Activated CD4-positive, alpha-beta T cell treated with anti-CD3 and anti-CD28 coated beads, Interleukin-2, Interleukin-4, amounts not matched to agents 100 ng/mL and 50 ng/mL, durations not matched to agents 16 hours and 8 hours (primary cell): ENCODE measurements at regions not wholly inside any gene's neighbourhood (a gene's known extent, or its start where the extent isn't known, plus 50 kb on each side); places are given as distances from the start of the nearest gene placed in this dataset.
"Not testable (repeated sequence)": the region's sequence is repeated elsewhere in the genome, so short reads cannot be mapped to it uniquely, and the experiment has no call there.

Source experiments
- DNase-seq: peaks from one replicate; pipeline ENCODE4 v3.0.0-alpha.2; 2020; ENCODE audit warnings: low spot score

DNA sequence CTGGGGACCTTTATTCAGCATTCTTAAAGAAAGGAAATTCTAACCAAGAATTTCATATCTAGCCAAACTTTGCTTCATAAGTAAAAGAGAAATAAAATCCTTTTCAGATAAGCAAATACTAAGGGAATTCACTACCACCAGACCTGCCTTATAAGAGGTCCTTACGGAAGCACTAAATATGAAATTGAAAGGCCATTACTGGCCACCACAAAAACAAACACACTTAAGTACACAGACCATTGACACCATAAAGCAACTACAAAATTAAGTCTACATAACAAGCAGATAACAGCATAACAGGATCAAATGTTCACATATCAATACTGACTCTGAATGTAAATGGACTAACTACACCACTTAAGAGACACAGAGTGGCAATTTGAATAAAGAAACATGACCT lies 361.4 kb upstream of the POU5F2 start:
- DNase-seq = no peak

DNA sequence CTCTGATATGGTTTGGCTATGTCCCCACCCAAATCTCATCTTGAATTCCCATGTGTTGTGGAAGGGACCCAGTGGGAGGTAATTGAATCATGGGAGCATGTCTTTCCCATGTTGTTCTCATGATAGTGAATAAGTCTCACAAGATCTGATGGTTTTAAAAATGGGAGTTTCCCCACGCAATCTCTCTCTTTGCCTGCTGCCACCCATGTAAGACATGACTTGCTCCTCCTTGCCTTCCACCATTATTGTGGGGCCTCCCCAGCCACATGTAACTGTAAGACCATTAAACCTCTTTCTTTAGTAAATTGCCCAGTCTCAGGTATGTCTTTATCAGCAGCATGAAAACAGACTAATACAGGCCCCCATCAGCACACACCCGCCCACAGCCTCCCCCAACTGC lies 356.0 kb upstream of the POU5F2 start:
- DNase-seq = not testable (repeated sequence)

DNA sequence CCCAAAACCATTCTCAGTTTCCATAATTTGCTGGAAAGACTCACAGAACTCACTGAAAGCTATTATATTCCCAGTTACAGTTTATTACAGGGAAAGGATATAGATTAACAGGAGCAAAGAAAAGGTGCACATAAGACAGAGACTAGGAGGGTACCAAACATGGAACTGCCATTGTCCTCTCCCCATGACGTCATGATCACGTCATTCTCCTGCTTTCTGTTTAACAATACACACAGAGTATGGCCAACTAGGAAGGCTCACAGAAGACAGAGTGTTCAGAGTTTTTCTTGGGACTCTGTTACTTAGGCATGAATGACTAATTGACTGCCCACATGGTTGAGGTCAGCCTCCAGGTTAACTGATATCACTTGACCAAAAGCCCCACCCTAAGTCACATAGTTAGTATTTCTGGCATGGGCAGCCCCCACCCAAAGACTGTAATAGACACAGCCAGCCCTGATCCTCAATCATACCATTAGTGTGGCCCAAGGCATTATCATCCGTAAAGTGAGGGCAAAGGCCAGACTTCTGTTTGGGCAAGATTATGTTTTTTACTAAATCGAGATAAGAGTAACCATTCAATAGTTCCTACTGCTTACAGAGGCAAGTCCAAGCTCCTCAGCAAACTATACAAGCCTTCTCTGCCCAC lies 353.5 kb upstream of the POU5F2 start:
- no peak for DNase-seq

DNA sequence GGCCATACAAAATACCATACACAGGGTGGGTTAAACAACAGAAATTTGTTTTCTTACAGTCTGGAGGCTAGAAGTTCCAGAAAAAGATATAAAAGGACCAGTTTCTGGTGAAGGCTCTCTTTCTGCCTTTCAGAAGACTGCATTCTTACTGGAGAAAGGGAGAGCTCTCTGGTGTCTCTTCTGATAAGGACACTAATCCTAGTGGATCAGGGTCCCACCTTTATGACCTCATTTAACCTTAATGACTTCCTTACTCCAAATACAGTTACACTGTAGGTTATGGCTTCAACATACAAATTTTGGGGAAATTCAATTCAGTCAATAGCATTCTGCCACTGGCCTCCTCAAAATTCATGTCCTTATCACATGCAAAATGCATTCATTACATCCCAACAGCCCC lies 351.9 kb upstream of the POU5F2 start:
- no peak for DNase-seq

DNA sequence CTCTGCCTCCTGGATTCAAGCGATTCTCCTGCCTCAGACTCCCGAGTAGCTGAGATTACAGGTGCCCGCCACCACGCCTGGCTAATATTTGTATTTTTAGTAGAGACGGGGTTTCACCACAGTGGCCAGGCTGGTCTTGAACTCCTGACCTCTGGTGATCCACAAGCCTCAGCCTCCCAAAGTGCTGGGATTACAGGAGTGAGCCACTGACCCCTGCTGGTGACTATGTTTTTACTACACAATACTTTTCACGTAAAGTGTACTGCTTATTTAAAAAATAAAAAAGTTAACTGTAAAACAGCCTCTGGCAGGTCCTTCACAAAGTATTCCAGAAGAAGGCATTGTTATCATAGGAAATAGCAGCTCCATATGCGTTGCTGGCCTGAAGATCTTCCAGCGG lies 345.2 kb upstream of the POU5F2 start:
- not testable (repeated sequence) for DNase-seq

DNA sequence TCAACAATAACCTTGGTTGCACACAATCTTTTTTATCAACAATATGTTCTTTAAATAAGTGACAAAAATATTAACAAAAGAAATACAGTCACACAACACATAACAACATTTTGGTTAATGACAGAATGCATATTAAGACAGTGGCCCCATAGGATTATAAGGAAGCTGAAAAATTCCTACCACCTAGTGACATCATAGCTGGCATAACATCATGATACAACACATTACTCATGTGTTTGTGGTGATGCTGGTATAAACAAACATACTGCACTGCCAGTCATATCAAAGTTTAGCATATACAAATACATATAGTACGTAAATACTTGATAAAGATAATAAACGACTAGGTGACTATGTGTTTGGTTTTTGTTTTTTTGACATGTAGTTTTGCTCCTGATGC lies 344.8 kb upstream of the POU5F2 start:
- DNase-seq = no peak

DNA sequence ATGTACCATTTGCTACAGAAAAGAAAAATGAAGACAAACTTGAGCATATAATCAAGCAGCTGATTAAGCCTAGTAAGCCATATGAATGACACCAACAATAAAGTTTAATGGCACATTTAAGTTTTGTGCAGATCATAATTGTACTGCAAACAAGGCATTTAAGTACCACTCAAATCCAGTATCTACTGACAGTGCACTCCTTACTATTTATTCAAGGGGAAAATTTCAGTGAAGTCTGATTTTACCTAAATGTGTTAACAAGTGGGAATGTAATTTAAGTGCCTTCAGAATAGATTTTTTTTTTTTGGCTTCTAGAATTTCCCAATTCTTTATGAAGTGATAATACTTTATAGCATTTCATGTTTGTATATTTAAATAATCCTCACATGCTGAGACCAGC lies 341.0 kb upstream of the POU5F2 start:
- DNase-seq = no peak

DNA sequence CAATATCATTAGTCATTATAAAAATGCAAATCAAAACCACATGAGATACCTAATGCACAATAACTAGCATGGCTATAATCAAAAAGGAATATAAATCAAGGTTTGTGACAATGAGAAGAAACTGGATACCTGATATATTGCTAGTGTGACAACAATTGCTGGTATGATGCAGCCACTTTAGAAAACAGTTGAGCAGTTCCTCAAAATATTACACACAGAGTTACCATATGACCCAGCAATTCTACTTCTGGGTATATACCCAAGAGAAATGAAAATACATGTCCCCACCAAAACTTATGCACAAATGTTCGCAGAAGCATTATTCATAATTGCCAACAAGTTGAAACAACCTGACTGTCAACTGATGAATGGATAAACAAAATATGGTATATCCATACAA lies 339.7 kb upstream of the POU5F2 start:
- DNase-seq = no peak

DNA sequence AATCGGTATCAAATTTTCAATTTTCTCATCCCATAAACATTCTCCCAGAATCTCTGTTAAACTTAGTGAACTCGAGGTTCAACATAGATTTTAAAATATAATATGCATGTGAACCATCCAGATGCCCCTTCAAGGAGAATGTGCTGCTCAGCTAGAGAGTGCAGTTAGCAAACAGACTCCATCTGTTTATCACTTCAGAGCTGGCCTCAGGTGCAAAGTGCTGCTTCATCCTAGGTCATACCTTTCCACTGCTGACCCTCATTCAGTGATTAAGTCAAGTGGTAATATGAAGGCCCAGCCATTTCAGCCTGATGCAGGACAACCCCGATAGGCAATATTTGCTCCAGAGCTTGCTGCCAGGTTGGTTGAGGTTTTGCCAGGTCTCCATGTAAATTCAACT lies 339.0 kb upstream of the POU5F2 start:
- DNase-seq = no peak

DNA sequence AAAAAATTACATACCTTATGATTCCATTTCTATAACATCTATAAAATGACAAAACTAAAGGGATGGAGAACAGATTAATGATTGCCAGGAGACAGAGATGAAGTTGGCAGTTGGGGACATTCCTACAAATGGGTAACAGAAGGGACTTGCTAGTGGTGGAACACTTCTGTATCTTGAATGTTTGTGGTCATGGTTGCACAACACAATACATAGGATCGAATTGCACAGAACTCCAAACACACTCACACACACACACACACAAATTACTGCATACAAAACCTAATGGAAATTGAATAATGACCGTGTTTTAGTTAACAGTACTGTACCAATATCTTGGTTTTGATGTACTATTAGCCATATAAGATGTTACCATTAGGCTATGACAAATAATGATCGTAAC lies 330.7 kb upstream of the POU5F2 start:
- DNase-seq = no peak

DNA sequence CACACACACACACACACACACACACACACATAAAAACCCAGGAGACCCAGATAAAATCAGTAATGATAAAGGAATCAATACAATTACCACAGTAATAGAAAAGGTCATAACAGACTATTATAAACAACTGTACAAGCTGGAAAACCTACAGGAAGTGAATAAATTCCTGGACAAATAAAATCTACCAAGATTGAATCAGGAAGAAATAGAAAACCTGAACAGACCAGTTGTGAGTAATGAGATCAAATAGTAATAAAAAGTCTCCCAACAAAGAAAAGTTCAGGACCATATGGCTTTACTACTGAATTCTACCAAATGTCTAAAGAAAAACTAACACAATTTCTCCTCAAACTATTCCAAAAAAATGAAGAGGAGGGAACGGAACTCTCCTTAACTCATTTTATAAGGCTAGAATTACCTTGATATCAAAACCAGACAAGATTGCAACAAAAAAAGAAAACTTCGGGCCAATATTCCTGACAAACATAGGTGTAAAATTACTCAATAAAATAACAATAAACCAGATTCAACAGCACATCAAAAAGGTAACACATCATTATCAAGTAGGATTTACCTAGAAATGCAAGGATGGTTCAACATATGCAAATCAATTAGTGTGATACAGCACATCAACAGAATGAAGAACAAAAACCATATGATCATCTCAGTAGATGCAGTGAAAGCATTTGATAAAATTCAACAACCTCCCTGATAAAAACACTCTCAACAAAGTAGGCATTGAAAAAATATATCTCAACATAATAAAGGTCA lies 325.2 kb upstream of the POU5F2 start:
- DNase-seq = no peak

DNA sequence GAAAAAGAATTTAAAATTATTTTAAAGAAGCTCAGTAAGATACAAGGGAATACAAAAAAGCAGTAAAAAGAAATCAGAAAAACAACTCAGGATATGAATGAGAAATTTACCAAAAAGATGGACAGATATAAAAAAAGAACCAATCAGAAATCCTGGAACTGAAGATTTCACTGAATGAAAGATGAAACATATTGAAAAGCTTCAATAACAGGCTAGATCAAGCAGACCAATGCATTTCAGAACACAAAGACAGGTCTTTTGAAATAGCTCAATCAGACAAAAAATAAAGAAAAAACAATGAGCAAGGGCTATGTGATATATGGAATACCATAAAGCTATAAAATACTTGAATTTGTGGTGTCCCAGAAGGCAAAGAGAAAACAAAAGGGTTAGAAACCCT lies 322.6 kb upstream of the POU5F2 start:
- no peak for DNase-seq

DNA sequence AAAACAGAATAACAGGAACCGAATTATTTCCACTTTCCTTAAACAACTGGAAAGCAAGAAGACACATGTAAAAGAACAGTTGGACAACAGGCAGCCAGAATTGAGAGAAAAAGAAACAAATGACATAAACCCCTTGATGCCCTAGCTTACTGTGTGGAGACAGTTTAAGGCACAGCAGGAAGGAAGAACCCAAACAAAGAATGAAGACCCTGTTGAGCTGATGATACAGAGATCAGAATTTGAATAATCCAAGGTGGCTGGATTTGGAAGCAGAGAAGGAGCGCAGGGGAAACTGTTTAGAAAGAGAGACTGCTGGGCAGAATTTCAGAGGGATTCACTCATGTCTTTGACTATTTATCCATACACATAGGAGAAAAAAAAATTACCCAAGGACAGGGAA lies 316.3 kb upstream of the POU5F2 start:
- no peak for DNase-seq

DNA sequence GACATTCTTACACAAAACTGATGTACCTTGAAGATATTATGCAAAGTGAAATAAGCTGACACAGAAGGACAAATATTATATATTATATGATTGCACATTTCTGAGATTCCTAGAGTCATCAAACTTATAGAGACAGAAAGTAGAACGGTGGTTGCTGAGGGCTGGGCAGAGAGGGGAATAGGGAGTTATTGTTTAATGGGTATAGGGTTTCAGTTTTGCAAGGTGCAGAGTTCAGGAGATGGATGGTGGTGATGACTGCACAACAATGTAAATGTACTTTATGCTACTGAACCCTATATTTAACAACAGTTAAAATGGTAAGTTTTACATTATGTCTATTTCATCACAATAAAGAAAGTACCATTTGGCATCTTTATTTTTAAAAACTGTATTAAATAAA lies 315.8 kb upstream of the POU5F2 start:
- DNase-seq = no peak

DNA sequence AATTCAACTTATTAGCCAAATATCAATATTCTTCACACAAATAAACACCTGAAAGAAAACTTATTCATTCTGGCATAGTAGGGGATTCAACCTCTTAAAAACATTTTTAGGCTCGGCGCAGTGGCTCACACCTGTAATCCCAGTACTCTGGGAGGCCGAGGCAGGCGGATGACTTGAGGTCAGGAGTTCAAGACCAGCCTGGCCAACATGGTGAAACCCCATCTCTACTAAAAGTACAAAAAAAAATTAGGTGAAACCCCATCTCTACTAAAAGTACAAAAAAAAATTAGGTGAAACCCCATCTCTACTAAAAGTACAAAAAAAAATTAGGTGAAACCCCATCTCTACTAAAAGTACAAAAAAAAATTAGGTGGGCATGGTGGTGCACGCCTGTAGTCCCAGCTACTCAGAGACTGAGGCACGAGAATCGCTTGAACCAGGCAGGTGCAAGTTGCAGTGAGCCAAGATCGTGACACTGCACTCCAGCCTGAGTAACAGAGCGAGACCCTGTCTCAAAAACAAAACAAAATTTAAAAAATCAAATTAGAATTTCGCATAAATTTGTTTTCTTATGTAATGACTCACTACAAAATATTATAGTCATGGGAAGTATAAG lies 308.0 kb upstream of the POU5F2 start:
- DNase-seq = not testable (repeated sequence)

DNA sequence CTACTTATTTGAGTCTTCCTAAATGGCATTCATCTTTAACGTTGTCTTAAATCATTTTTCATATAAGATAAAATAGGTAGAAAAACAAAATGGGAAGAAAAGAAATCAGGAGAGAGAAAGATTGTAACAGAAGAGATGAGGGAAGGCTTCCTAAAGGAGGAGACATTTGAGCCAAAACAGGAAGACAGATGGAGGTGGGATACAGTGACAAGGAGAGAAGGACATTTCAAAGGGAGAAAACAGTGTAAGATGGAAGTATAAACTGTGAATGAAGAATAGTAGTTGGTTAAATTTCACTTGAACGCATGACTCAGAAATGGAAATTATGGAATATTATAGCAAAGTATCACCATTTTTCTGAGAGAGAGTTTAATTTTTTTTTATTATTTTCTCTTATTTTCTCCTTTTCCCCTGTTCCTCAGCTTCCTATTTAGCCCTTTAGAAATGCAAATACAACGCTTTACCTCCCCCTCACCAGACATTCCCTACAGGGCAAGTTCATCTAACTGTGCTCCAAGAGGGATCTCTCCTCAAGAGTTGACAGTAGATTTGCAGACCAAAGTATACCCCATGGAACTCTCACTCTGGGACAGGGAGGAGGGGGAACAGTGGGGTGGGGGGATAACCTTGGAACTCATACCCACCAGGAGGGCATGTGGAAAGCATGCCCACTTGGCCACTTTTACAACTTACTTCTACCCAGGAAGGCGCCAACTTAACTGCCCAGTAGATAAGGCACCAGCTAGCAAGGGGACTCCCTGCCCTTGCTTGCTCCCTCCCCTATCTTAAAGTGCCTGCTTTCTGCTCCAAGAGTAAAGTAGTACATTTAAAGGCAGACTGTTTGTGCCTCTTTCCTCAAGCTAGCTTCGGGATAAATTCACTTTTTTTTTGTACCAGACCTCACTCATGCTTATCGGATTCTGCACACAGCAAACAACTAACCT lies 304.7 kb upstream of the POU5F2 start:
- DNase-seq = no peak

DNA sequence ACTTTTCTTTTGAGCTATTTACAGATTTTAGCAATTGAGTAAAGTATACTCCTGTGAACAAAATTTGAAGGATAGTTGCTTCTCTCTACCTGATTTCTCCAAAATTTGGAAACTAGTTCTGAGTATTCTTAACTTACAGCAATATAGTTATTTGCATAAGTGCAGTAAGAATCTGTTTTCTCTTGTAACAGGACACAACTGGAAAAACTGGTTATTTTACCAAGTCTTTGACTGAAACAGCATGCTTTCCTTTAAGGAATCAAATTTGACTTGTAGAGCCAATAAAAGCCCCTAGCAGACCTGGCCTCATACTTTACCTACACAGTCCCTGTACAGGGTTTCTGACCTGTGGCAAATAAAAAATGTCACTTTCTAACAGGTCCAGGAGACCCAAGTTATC lies 301.9 kb upstream of the POU5F2 start:
- no peak for DNase-seq

DNA sequence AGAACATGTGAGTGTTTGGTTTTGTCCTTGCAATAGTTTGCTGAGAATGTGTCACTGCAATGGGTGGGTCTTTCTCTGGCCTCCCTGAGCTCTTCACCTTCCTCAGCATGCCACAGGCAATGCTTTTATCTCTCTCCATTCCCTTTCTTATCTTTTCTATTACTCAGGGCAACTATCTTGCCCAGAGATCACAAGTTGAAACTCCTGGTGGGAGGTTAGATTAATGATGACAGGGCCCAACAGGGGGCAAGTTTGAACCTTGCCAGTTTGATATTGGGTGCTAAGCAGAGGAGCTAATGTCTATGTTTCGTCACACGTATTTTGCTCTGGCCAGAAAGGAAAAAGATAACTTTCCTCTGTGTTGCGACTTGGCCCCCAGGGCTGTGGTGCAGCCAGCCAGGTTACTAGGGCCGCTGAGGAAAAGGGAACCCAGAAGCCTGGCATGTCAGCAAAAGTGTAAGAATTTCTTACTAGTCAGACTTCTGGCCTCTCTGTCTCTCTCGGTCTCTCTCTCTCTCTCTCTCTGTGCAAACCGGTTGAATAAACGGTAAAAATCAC lies 299.3 kb upstream of the POU5F2 start:
- DNase-seq = no peak

DNA sequence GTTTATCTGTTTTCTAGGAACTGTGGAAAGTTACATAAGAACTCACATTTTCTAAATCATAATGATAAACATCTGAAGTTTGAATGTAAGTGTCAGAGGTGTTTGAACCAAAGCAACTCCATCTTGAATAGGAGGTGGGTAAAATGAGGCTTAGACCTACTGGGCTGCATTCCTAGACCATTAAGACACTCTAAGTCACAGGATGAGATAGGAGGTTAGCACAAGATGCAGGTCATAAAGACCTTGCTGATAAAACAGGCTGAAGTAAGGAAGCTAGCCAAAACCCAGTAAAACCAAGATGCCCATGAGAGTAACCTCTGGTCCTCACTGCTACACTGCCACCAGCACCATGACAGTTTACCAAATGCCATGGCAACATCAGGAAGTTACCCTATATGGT lies 297.7 kb upstream of the POU5F2 start:
- DNase-seq = no peak

DNA sequence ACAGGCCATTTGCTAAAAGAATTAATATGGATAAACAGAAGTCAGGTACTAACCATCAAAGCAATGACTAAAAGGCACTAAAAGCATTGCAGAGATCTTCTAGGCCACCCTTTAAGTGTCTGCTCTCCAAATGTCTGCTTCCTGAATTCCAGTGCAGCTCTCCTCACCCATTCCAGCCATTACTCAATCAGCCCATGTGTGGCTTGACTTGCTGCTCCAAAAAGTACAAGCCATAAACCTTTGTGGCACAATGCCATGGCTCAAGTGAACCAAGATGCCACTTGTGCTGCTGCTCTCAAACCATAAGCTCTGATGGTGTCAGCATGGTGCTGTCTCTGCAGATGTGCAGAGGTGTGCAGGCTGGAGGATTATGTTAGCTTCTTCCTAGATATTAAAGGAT lies 290.2 kb upstream of the POU5F2 start:
- DNase-seq = no peak

DNA sequence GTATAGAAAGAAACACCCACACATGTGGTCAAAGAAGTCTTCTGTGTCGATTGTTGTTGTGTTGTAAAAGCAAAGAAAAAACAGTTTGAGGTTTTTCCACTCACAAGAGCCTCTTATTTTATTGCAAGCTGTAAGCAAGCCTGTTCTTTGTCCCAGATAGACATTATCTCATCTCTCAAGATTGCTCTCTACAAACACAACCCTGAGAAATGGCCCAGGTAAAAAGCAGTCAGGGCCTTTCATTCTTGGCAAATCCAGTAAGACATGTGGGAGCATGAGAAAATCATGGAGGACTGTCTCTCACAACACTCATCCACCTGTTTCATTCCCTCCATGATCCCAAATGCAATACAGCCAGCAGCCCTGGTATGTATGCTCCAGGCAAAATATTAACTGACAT lies 286.6 kb upstream of the POU5F2 start:
- DNase-seq = no peak

DNA sequence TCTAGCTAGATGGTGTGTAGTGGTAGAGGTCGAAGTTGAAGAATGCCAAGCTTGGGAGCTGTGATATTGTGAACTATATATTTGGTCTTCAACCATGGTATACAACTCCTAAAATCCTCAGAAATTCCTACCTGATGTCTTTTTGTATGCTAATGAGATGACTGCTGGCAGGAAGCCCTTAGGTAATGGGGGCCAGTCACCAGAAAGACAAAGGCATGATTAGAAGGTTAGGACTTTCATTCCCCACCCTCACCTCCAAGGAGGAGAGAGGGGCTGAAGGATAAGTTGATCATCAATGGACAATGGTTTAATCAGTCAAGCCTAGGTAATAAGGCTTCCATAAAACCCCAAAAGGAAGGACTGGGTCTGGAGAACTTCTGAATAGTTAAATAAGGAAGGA lies 285.7 kb upstream of the POU5F2 start:
- no peak for DNase-seq
